OCI-LY1 (cell line): ENCODE measurements at regions not wholly inside any gene's neighbourhood (a gene's known extent, or its start where the extent isn't known, plus 50 kb on each side); places are given as distances from the start of the nearest gene placed in this dataset.

Experiments
- EZH2 ChIP-seq: fragments of 200-600 bp; sonication (generic), shearing (Covaris generic); IDR thresholded peaks from 2 replicates; pipeline ENCODE4 v1.8.0; 2017; ENCODE audit warnings: borderline replicate concordance, mixed run types, mild to moderate bottlenecking, antibody characterized with exemption, low read length, moderate library complexity, mixed read lengths
- TF ChIP-seq, protein P1 (sequence below): fragments of 200-600 bp; sonication (generic), shearing (Covaris generic); IDR thresholded peaks from 2 replicates; pipeline ENCODE4 v1.5.1; 2017; ENCODE audit warnings: mild to moderate bottlenecking, antibody characterized with exemption, low read length, moderate library complexity, mixed read lengths

GRCh38 chr3:64890006-64890405 lies 202.2 kb upstream of the ADAMTS9 start:
- TF ChIP-seq, protein P1, sequence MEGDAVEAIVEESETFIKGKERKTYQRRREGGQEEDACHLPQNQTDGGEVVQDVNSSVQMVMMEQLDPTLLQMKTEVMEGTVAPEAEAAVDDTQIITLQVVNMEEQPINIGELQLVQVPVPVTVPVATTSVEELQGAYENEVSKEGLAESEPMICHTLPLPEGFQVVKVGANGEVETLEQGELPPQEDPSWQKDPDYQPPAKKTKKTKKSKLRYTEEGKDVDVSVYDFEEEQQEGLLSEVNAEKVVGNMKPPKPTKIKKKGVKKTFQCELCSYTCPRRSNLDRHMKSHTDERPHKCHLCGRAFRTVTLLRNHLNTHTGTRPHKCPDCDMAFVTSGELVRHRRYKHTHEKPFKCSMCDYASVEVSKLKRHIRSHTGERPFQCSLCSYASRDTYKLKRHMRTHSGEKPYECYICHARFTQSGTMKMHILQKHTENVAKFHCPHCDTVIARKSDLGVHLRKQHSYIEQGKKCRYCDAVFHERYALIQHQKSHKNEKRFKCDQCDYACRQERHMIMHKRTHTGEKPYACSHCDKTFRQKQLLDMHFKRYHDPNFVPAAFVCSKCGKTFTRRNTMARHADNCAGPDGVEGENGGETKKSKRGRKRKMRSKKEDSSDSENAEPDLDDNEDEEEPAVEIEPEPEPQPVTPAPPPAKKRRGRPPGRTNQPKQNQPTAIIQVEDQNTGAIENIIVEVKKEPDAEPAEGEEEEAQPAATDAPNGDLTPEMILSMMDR, result no peak
- no peak for TF ChIP-seq EZH2
